ENCODE measurements at regions not wholly inside any gene's neighbourhood (a gene's known extent, or its start where the extent isn't known, plus 50 kb on each side); places are given as distances from the start of the nearest gene placed in this dataset.

- intact Hi-C loops (cut with micrococcal nuclease; ENCODE audit: unreplicated experiment), result no loop called here
- POLR2A ChIA-PET, result no interaction called here
- TF ChIP-seq CTCF (IDR thresholded peaks at IDR 0.05; ENCODE audit: insufficient read depth in 1 of 2, low read depth in 1 of 2, low read length in 1 of 2, severe bottlenecking in 1 of 2, unreplicated experiment in 1 of 2), result no peak
- no peaks in the 10 kb centered on the region for H3K9me3 Mint-ChIP-seq (ENCODE audit: unreplicated experiment)
- Histone ChIP-seq H3K4me3 (ENCODE audit: low read depth, low read length) (no peak overlapping the region), H3K9me3 (no peaks in the 10 kb centered on the region), H3K27me3 (replicated peaks; ENCODE audit: control insufficient read depth, insufficient read depth, low read length) (no peaks in the 10 kb centered on the region), H3K36me3 (ENCODE audit: control insufficient read depth, insufficient read depth, low read length) (no peaks in the 10 kb centered on the region), H3K4me1 (no peaks in the 10 kb centered on the region)
- no peak overlapping the region for H3K27ac Mint-ChIP-seq (ENCODE audit: unreplicated experiment)
- H3K27me3 Mint-ChIP-seq (ENCODE audit: insufficient read depth, unreplicated experiment), result no peaks in the 10 kb centered on the region
- DNase-seq, result no peak
- no peak overlapping the region for H3K4me3 Mint-ChIP-seq (ENCODE audit: unreplicated experiment)
- CTCF ChIA-PET, result no interaction called here
- H3K4me1 Mint-ChIP-seq (ENCODE audit: low read depth, unreplicated experiment), result no peaks in the 10 kb centered on the region
- no peaks in the 10 kb centered on the region for H3K36me3 Mint-ChIP-seq (ENCODE audit: insufficient read depth, unreplicated experiment)
- no TSS peak for BruUV-seq (replicated peaks)
Measured at GRCh38 chr1:194929357-194929756, 1678.9 kb downstream of the KCNT2 start.

- H3K36me3 Mint-ChIP-seq (ENCODE audit: insufficient read depth, unreplicated experiment), result no peaks in the 10 kb centered on the region
- ChIA-PET CTCF (no interaction called here), POLR2A (no interaction called here)
- Histone ChIP-seq H3K4me3 (ENCODE audit: low read depth, low read length) (no peak overlapping the region), H3K27me3 (replicated peaks; ENCODE audit: control insufficient read depth, insufficient read depth, low read length) (no peaks in the 10 kb centered on the region), H3K9me3 (no peaks in the 10 kb centered on the region), H3K36me3 (ENCODE audit: control insufficient read depth, insufficient read depth, low read length) (no peaks in the 10 kb centered on the region), H3K4me1 (no peaks in the 10 kb centered on the region)
- no peak overlapping the region for H3K4me3 Mint-ChIP-seq (ENCODE audit: unreplicated experiment)
- H3K27ac Mint-ChIP-seq (ENCODE audit: unreplicated experiment), result no peak overlapping the region
- no peak for DNase-seq
- no peaks in the 10 kb centered on the region for H3K27me3 Mint-ChIP-seq (ENCODE audit: insufficient read depth, unreplicated experiment)
- H3K9me3 Mint-ChIP-seq (ENCODE audit: unreplicated experiment), result no peaks in the 10 kb centered on the region
- intact Hi-C loops (cut with micrococcal nuclease; ENCODE audit: unreplicated experiment), result no loop called here
- no peak for TF ChIP-seq CTCF (IDR thresholded peaks at IDR 0.05; ENCODE audit: insufficient read depth in 1 of 2, low read depth in 1 of 2, low read length in 1 of 2, severe bottlenecking in 1 of 2, unreplicated experiment in 1 of 2)
- peaks cover 6% of the 10 kb centered on the region for H3K4me1 Mint-ChIP-seq (ENCODE audit: low read depth, unreplicated experiment)
- BruUV-seq (replicated peaks), result no TSS peak
Measured at GRCh38 chr1:194919146-194919545, 1689.1 kb downstream of the KCNT2 start.

GRCh38 chr1:194917769-194918168, 1690.5 kb downstream of the KCNT2 start:
- Mint-ChIP-seq H3K4me1 (ENCODE audit: low read depth, unreplicated experiment) (peaks cover 6% of the 10 kb centered on the region), H3K27me3 (ENCODE audit: insufficient read depth, unreplicated experiment) (no peaks in the 10 kb centered on the region), H3K36me3 (ENCODE audit: insufficient read depth, unreplicated experiment) (no peaks in the 10 kb centered on the region), H3K9me3 (ENCODE audit: unreplicated experiment) (no peaks in the 10 kb centered on the region), H3K27ac (ENCODE audit: unreplicated experiment) (no peak overlapping the region), H3K4me3 (ENCODE audit: unreplicated experiment) (no peak overlapping the region)
- intact Hi-C loops (cut with micrococcal nuclease; ENCODE audit: unreplicated experiment), result no loop called here
- no TSS peak for BruUV-seq (replicated peaks)
- H3K27me3 ChIP-seq (replicated peaks; ENCODE audit: control insufficient read depth, insufficient read depth, low read length), result no peaks in the 10 kb centered on the region
- no peak overlapping the region for H3K4me3 ChIP-seq (ENCODE audit: low read depth, low read length)
- H3K4me1 ChIP-seq, result no peaks in the 10 kb centered on the region
- ChIA-PET POLR2A (no interaction called here), CTCF (no interaction called here)
- no peaks in the 10 kb centered on the region for H3K36me3 ChIP-seq (ENCODE audit: control insufficient read depth, insufficient read depth, low read length)
- H3K9me3 ChIP-seq, result no peaks in the 10 kb centered on the region
- no peak for DNase-seq
- TF ChIP-seq CTCF (IDR thresholded peaks at IDR 0.05; ENCODE audit: insufficient read depth in 1 of 2, low read depth in 1 of 2, low read length in 1 of 2, severe bottlenecking in 1 of 2, unreplicated experiment in 1 of 2), result no peak
